Activated CD8-positive, alpha-beta memory T cell treated with anti-CD3 and anti-CD28 coated beads, Interleukin-2, amount 50 U/mL, for 48 hours (primary cell): ENCODE measurements at regions not wholly inside any gene's neighbourhood (a gene's known extent, or its start where the extent isn't known, plus 50 kb on each side); places are given as distances from the start of the nearest gene placed in this dataset.
"Not testable (repeated sequence)": the region's sequence is repeated elsewhere in the genome, so short reads cannot be mapped to it uniquely, and the experiment has no call there.

Source experiments
- DNase-seq: peaks from one replicate; pipeline ENCODE4 v3.0.0-alpha.2; 2020

GRCh38 chr7:108627476-108628051 is 57.9 kb downstream of the DNAJB9 start:
- DNase-seq, result no peak

DNA sequence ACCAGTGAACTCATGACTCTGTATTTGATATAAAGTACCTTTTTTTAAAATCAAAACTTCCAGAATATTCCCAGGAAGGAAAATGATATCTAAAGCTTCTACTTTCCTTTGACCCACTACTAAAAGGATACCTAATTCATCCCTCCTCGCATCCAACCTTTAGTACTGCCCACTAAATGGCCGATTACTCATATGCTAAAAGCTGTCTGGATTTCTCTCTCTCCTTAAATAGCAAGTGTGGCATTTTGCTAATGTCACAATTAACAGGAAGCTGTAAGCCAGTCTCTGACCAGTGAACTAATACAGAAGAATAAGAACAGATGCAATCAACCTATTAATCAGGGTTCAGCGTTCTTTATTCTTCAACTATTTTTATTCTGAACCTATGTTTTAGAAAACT is 59.0 kb downstream of the DNAJB9 start:
- no peak for DNase-seq

- DNase-seq, result no peak
Observed at GRCh38 chr7:108629651-108630400, 60.2 kb downstream of the DNAJB9 start.

GRCh38 chr7:108634036-108634435 is 64.4 kb downstream of the DNAJB9 start:
- DNase-seq, result no peak

DNA sequence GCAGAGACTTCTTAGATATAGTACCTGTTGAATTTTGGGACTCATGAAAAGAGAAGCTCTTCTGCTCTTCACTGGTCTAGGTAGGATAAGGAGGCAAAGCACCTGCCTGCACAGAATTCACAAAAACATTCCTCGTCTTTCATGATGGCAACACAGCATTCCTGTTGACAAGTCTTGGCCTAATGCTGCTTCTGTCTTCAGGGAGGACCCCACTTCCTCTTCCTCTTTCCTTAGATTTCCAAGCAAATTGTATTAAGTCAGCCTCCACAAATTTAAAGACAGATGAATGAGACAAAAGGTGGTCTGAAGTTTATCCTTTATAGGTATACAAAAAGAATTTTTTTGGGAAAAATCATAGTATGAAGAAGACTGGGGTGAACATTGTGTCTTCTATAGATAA is 64.9 kb downstream of the DNAJB9 start:
- DNase-seq, result no peak

- DNase-seq, result no peak
Observed at GRCh38 chr7:108637049-108637621, 67.5 kb downstream of the DNAJB9 start.

DNA sequence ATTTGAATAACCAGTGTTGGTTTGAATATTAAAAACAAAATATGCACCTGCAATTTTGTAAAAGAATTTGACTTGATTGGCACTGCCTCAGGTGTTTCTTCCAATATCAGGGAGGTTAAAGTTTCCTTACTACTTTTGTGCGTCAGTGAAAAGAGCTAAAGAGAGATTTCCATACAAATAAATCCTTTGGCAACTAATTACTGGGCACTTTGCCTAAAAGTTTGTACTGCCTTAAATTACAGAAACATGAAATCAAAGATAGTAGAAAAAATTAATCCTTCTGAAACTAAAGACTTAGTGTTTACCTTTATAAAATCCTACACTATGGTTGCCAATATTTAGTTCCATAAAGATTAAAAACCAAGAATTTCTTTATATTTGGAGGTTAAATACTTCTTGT is 72.5 kb downstream of the DNAJB9 start:
- no peak for DNase-seq

DNA sequence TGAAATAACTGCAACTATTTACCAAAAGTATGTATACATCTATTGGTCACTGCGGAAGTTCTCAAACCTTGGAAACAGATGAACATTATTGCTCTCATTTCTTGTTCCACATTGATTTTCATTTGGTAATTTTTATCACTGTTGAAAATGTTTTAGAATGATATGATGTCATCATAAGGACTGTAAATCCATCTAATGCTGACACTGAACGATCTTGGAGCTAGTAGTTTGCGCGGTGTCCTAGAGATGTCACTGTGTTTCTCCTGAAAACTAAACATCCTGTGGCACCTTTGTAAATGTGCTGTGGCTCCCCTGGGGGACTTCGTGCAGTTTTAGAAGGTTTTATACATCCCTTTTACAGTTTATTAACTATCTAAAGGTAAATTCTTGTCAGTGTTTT is 73.5 kb downstream of the DNAJB9 start:
- DNase-seq, result no peak

DNA sequence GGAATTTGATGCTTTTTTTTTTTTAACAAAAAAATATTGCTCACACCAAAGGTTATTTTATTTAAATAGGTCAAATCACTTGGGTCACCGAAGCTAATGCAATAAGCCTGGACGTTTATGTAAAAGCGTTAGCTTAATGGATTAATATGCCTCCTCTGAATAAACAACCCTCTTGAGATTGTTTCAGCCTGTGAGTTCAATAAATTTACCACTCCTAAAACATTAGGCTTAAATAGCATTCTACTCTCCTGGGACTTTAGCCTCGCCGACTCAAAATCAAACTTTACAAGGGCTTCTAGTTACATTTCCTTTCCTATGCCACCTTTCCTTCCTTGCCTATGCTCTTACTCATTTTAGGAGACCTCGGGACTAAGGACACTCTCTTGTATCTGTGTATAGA is 79.3 kb downstream of the DNAJB9 start:
- DNase-seq, result no peak

- DNase-seq, result no peak
Observed at GRCh38 chr7:108650467-108650866, 80.8 kb downstream of the DNAJB9 start.

DNA sequence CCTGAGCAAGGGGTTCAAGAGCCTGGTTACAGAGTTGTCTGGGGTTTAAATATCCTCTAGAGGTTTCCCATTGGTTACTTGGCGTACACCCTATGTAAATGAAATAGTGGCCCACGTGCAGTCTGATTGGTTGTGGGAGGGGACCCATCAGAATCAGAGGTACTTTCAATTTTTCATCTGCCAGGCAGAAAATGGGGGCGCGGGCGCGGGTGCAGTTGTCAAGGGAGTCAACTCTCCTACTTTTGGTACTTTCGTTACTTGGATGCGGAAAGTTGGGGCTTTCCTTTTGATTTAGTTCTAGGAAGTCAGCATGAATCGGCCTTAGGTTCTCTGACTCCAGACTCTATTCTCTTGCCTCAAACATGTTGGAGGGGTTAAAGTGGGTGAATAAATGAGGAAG is 83.2 kb downstream of the DNAJB9 start:
- no peak for DNase-seq

DNA sequence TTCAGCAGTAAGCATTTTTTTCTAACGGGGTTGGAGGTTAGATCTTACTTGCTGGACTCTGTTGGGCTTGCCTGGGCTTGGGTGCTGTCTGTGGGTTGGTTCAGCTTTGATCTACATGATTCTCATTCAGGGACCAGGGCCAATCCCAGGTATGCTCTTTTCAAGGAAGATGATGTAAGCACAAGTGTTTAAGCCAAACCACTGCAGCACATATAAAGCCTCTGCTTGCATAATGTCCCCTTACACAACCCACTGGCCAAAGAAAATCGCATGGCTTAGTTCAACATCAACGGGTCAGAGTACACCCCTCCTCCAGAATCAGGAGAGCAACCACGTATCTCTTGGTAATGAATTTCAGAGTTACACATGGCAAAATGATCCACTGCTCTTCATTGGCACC is 83.9 kb downstream of the DNAJB9 start:
- no peak for DNase-seq

DNA sequence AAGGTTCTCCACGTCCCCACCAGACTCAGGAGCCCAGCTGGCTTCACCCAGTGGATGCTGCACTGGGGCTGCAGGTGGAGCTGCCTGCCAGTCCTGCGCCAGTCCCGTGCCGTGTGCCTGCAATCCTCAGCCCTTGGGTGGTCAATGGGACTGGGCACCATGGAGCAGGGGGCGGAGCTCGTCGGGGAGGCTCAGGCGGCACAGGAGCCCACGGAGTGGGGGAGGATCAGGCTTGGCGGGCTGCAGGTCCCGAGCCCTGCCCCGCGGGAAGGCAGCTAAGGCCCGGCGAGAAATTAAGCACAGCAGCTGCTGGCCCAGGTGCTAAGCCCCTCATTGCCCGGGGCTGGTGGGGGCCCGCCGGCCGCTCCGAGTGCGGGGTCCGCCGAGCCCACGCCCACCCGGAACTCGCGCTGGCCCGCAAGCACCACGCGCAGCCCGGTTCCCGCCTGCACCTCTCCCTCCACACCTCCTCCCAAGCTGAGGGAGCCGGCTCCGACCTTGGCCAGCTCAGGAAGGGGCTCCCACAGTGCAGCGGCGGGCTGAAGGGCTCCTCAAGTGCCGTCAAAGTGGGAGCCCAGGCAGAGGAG is 87.6 kb downstream of the DNAJB9 start:
- DNase-seq, result not testable (repeated sequence)

- DNase-seq, result no peak
Observed at GRCh38 chr7:108659261-108659660, 89.6 kb downstream of the DNAJB9 start.

DNA sequence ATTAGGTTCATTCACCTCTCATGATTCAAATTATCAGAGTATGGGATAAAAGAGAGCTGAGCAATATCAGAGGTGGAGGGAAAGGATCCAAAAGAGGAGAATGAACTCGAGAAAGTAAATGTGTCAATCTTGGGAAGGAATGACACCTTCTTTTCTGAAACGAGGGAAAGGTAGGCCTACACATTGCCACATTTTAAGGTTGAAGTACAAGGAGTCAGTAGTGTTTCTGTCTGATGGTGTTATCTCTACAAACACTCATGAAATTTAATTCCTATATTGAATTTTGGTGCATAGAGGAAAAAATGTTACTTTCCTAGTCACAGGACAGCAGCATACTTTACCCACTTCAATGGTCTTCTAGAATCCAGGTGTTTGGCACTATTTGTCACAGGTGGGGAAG is 90.2 kb downstream of the DNAJB9 start:
- DNase-seq, result no peak

- DNase-seq, result no peak
Observed at GRCh38 chr7:108660465-108660864, 90.8 kb downstream of the DNAJB9 start.

- no peak for DNase-seq
Observed at GRCh38 chr7:108662783-108663362, 93.2 kb downstream of the DNAJB9 start.

- no peak for DNase-seq
Observed at GRCh38 chr7:108663701-108664100, 94.0 kb downstream of the DNAJB9 start.

DNA sequence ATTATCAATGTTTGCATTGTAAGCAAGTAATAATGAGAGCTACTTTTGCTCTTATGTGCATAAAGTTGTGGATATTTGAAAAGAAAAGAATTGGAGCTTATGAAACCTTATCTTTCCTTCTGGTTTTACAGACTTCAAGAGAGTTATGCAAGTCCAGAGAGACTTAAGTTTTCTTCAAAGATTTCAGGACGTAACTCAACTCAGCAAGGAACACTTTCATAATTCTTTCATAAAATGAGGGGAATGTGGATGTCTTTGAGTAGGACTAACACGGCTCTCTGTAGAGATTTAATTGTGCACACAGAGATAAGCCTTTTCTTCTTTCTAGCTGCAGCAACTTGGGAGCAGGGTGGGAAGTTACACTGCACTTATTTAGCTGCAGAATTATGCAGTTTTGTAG is 97.5 kb downstream of the DNAJB9 start:
- no peak for DNase-seq

GRCh38 chr7:108669958-108670357 is 100.3 kb downstream of the DNAJB9 start:
- no peak for DNase-seq

DNA sequence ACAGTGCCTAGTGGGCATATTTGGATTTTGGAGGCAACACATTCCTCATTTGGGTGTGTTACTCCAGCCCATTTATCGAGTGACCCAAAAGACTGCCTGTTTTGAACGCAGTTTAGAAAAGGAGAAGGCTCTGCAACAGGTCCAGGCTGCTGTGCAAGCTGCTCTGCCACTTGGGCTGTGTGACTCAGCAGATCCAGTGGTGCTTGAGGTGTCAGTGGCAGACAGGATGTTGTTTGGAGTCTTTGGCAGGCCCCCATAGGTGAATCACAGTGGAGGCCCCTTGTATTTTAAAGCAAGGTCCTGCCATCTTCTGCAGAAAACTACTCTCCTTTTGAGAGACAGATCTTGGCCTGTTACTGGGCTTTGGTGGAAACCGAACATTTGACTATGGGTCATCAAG is 104.0 kb downstream of the DNAJB9 start:
- not testable (repeated sequence) for DNase-seq

- no peak for DNase-seq
Observed at GRCh38 chr7:108684629-108685028, 115.0 kb downstream of the DNAJB9 start.

DNA sequence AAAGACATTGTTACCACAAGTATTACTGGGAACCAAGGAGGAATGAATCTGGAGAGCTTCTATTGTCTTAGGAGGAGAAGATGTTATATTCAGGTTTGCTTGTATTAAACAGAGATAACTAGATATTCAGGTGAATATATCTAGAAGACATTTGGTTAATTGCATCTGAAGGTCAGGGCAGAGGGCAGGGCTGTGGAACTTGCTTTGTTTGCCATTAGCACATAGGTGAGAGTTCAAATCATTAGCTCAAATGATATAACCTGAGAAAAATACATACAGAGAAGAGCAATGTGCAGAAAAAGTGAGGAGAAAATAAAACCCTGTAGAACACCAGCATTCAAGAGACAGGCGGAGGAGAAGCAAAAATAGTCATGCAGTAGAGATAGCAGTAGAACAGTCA is 116.8 kb downstream of the DNAJB9 start:
- DNase-seq, result no peak

DNA sequence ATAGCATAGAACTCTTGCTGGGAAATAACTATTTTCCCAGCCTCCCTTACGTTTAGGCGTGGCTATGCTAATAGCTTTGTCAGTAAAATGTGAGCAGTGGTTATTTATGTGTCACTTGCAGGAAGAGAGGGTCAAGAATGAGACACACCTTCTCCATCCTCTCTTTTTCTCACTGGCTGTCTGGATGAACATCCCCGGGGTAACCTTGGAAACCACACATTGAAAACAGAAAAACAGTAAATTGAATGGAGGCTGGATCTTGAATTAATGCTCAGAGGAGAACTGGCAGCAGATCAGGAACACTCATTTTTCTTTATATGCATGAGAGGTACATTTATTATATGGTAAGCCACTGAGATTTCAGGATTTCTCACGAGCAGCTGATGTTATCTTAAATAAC is 127.6 kb downstream of the DNAJB9 start:
- no peak for DNase-seq
